Panc1 (cell line): ENCODE measurements at regions not wholly inside any gene's neighbourhood (a gene's known extent, or its start where the extent isn't known, plus 50 kb on each side); places are given as distances from the start of the nearest gene placed in this dataset.

ENCODE experiments used
- POLR2AphosphoS5 ChIP-seq: IDR thresholded peaks from 2 replicates; pipeline ENCODE4 v1.6.1; 2012; ENCODE audit warnings: mild to moderate bottlenecking, low read depth, low read length, moderate library complexity
- SIN3A ChIP-seq: IDR thresholded peaks from 2 replicates; pipeline ENCODE4 v1.6.1; 2012; ENCODE audit warnings: low read depth, mild to moderate bottlenecking, low read length, moderate library complexity, borderline replicate concordance; ENCODE audit not compliant: insufficient read depth
- TCF7L2 ChIP-seq: IDR thresholded peaks from 2 replicates; pipeline ENCODE4 v1.6.1; 2011; ENCODE audit warnings: mild to moderate bottlenecking, low read depth, low read length, inconsistent platforms
- TF ChIP-seq, protein P1 (sequence below): fragments of 450-650 bp; IDR thresholded peaks from 2 replicates; pipeline ENCODE4 v1.5.1; 2017; ENCODE audit warnings: mild to moderate bottlenecking
- TF ChIP-seq, protein P2 (sequence below), 2 experiments: IDR thresholded peaks; 2 replicates each; pipeline ENCODE4 v1.6.1; 2011 to 2012; ENCODE audit warnings: low read depth in 2 of 2, control low read depth in 1 of 2, low read length in 1 of 2, mild to moderate bottlenecking in 1 of 2, moderate library complexity in 1 of 2; ENCODE audit not compliant: insufficient read depth in 1 of 2

DNA sequence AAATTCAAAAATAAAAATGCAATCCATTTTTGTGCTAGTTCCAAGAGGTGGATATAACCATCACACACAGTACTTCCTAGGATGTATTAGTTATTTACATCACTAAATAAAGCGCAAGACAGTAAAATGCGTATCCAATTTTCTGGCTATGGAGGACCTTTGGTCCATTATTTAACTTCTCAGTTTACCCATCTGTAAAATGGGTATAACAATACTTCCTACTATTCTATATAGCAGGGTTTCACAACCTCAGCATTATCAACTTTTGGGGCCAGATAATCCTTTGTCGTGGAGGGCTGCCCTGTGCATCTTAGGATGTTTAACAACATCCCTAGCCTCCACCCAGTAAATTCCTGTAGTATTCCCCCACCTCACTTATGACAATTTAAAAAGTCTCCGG, 275.1 kb upstream of the PKDCC start:
- TF ChIP-seq, protein P1, sequence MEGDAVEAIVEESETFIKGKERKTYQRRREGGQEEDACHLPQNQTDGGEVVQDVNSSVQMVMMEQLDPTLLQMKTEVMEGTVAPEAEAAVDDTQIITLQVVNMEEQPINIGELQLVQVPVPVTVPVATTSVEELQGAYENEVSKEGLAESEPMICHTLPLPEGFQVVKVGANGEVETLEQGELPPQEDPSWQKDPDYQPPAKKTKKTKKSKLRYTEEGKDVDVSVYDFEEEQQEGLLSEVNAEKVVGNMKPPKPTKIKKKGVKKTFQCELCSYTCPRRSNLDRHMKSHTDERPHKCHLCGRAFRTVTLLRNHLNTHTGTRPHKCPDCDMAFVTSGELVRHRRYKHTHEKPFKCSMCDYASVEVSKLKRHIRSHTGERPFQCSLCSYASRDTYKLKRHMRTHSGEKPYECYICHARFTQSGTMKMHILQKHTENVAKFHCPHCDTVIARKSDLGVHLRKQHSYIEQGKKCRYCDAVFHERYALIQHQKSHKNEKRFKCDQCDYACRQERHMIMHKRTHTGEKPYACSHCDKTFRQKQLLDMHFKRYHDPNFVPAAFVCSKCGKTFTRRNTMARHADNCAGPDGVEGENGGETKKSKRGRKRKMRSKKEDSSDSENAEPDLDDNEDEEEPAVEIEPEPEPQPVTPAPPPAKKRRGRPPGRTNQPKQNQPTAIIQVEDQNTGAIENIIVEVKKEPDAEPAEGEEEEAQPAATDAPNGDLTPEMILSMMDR, result no peak
- no peak for TF ChIP-seq POLR2AphosphoS5
- no peak for TF ChIP-seq SIN3A
- TF ChIP-seq, protein P2, sequence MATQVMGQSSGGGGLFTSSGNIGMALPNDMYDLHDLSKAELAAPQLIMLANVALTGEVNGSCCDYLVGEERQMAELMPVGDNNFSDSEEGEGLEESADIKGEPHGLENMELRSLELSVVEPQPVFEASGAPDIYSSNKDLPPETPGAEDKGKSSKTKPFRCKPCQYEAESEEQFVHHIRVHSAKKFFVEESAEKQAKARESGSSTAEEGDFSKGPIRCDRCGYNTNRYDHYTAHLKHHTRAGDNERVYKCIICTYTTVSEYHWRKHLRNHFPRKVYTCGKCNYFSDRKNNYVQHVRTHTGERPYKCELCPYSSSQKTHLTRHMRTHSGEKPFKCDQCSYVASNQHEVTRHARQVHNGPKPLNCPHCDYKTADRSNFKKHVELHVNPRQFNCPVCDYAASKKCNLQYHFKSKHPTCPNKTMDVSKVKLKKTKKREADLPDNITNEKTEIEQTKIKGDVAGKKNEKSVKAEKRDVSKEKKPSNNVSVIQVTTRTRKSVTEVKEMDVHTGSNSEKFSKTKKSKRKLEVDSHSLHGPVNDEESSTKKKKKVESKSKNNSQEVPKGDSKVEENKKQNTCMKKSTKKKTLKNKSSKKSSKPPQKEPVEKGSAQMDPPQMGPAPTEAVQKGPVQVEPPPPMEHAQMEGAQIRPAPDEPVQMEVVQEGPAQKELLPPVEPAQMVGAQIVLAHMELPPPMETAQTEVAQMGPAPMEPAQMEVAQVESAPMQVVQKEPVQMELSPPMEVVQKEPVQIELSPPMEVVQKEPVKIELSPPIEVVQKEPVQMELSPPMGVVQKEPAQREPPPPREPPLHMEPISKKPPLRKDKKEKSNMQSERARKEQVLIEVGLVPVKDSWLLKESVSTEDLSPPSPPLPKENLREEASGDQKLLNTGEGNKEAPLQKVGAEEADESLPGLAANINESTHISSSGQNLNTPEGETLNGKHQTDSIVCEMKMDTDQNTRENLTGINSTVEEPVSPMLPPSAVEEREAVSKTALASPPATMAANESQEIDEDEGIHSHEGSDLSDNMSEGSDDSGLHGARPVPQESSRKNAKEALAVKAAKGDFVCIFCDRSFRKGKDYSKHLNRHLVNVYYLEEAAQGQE (IDR thresholded peaks at IDR 0.05; ENCODE audit: insufficient read depth in 1 of 2, low read depth in 2 of 2, low read length in 1 of 2), result no peak
- TF ChIP-seq TCF7L2, result no peak
